ENCODE measurements at regions not wholly inside any gene's neighbourhood (a gene's known extent, or its start where the extent isn't known, plus 50 kb on each side); places are given as distances from the start of the nearest gene placed in this dataset.
"Not testable (repeated sequence)": the region's sequence is repeated elsewhere in the genome, so short reads cannot be mapped to it uniquely, and the experiment has no call there.

DNA sequence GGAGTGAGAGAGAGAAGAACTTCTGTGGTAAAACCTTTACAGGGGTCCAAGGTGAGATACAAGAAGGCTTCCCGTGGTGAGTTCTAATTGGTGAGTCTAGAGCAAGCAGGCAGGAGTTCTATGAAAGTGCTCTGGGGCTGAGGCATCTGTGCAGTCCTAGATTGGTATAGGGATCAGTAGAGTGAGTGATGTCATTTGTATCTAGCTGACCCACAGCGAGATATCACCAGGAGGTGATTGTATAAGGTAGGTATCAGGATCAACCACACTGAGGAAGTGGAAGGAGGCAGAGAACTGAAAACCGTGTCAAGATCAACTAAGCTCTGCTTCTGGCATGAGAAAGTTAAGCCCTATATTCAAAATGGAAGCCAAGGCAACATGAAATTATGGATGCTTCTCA lies 1648.9 kb upstream of the TMEFF2 start:
- no peak for DNase-seq
- intact Hi-C loops (cut with DNase I; ENCODE audit: low total_unique reads): no loop called here
- H3K36me3 ChIP-seq: no peaks in the 10 kb centered on the region
- peaks cover 0 to 9% (median 0%) of the 10 kb centered on the region in 4 donors for H3K4me1 ChIP-seq
- H3K4me3 ChIP-seq: no peak overlapping the region
- no peak for TF ChIP-seq CTCF (IDR thresholded peaks at IDR 0.05)
- H3K27me3 ChIP-seq: no peaks in the 10 kb centered on the region
- no peaks in the 10 kb centered on the region for H3K9me3 ChIP-seq
- H3K27ac ChIP-seq: no peak overlapping the region

GRCh38 chr2:193841384-193842150 lies 1646.8 kb upstream of the TMEFF2 start:
- Histone ChIP-seq H3K4me1 (peaks cover 0 to 9% (median 0%) of the 10 kb centered on the region in 4 donors), H3K36me3 (no peaks in the 10 kb centered on the region), H3K9me3 (no peaks in the 10 kb centered on the region), H3K4me3 (no peak overlapping the region), H3K27me3 (no peaks in the 10 kb centered on the region), H3K27ac (no peak overlapping the region)
- TF ChIP-seq CTCF (IDR thresholded peaks at IDR 0.05): no peak
- DNase-seq: no peak
- intact Hi-C loops (cut with DNase I; ENCODE audit: low total_unique reads): no loop called here

- no peak for DNase-seq
- Histone ChIP-seq H3K36me3 (no peaks in the 10 kb centered on the region), H3K27me3 (no peaks in the 10 kb centered on the region), H3K4me3 (no peak overlapping the region), H3K27ac (no peak overlapping the region), H3K9me3 (no peaks in the 10 kb centered on the region), H3K4me1 (peaks cover 0 to 9% (median 0%) of the 10 kb centered on the region in 4 donors)
- intact Hi-C loops (cut with DNase I; ENCODE audit: low total_unique reads): no loop called here
- no peak for TF ChIP-seq CTCF (IDR thresholded peaks at IDR 0.05)
Observed at GRCh38 chr2:193837111-193837738, 1642.5 kb upstream of the TMEFF2 start.

GRCh38 chr2:193836424-193837006 lies 1641.8 kb upstream of the TMEFF2 start:
- DNase-seq; H3K9me3 ChIP-seq; H3K36me3 ChIP-seq; H3K27me3 ChIP-seq; H3K27ac ChIP-seq; intact Hi-C loops (cut with DNase I; ENCODE audit: low total_unique reads); H3K4me1 ChIP-seq; H3K4me3 ChIP-seq: not testable (repeated sequence)

DNA sequence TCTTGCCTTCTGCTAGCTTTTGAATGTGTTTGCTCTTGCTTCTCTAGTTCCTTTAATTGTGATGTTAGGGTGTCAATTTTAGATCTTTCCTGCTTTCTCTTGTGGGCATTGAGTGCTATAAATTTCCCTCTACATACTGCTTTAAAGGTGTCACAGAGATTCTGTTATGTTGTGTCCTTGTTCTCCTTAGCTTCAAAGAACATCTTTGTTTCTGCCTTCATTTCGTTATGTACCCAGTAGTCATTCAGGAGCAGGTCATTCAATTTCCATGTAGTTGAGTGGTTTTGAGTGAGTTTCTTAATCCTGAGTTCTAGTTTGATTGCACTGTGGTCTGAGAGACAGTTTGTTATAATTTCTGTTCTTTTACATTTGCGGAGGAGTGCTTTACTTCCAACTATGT lies 1639.2 kb upstream of the TMEFF2 start:
- DNase-seq; H3K4me1 ChIP-seq; H3K27me3 ChIP-seq; intact Hi-C loops (cut with DNase I; ENCODE audit: low total_unique reads); H3K36me3 ChIP-seq; H3K27ac ChIP-seq; H3K4me3 ChIP-seq; H3K9me3 ChIP-seq: not testable (repeated sequence)

DNA sequence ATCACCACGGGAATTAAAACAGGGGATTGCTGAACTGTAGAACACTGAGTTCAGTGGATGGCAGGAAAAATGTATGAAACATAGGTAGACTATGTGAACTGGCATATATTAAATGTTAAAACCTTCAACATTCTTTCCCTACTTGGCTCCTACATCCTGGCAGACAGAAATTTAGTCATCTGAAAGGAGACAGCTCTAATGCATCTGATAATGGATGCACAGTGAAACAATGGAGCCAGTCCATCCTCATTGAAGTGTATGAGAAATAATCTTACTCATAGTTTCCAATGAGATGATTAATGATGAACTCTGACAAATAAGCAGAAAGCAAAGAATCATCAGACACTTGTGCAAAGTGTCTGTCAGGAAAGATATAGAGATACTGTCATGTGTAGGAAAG lies 1629.7 kb upstream of the TMEFF2 start:
- TF ChIP-seq CTCF (IDR thresholded peaks at IDR 0.05): no peak
- DNase-seq: no peak
- Histone ChIP-seq H3K4me3 (no peak overlapping the region), H3K27ac (no peak overlapping the region), H3K36me3 (no peaks in the 10 kb centered on the region), H3K9me3 (peaks cover 0 to 5% (median 0%) of the 10 kb centered on the region in 3 donors), H3K4me1 (no peaks in the 10 kb centered on the region), H3K27me3 (no peaks in the 10 kb centered on the region)
- intact Hi-C loops (cut with DNase I; ENCODE audit: low total_unique reads): no loop called here

Measured in tibial artery (tissue), 4 donors.